HG03175 (cell line): ENCODE measurements at regions not wholly inside any gene's neighbourhood (a gene's known extent, or its start where the extent isn't known, plus 50 kb on each side); places are given as distances from the start of the nearest gene placed in this dataset.
"Not testable (repeated sequence)": the region's sequence is repeated elsewhere in the genome, so short reads cannot be mapped to it uniquely, and the experiment has no call there.

Experiments
- ATAC-seq: cut with Tn5 transposase; IDR thresholded peaks from one replicate; pipeline ENCODE4 v1.9.1; 2021; ENCODE audit warnings: mild to moderate bottlenecking, moderate library complexity; ENCODE audit not compliant: unreplicated experiment

- ATAC-seq = no peak
These were observed 468.9 kb downstream of the GRIA2 start for GRCh38 chr4:157689476-157689875.

GRCh38 chr4:157687971-157688370 is 467.4 kb downstream of the GRIA2 start:
- ATAC-seq = no peak

GRCh38 chr4:157679326-157679725 is 458.8 kb downstream of the GRIA2 start:
- ATAC-seq = not testable (repeated sequence)

DNA sequence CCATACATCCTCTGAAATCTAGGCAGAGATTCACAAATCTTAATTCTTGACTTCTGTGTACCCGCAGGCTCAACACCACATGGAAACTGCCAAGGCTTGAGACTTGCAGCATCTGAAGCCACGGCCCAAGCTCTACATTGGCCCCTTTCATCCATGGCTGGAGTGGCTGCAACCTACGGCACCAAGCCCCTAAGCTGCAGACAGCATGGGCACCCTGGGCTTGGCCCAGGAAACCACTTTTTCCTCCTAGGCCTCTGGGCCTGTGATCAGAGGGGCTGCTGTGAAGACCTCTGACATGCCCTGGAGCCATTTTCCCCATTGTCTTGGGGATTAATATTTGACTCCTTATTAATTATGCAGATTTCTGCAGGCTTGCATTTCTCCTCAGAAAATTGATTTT is 457.9 kb downstream of the GRIA2 start:
- no peak for ATAC-seq

DNA sequence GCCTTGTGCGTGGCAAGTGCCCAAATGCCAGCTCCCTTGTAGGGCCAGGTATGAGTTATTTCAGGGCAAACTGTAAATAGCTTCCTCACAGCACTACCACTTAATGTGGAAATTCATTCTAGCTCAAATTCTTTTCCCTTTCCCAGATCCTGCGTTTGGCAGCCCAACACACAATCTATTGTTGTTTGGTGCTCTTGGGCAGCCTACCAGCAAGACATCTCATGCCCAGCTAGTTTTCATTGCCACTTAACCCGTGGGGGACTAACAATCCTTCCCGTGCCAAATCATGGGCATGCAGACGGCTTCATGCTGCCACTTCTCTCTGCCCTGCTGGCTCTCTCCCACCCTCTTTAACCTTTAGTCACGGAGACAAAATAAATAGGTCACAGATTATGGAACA is 454.2 kb downstream of the GRIA2 start:
- ATAC-seq = no peak

DNA sequence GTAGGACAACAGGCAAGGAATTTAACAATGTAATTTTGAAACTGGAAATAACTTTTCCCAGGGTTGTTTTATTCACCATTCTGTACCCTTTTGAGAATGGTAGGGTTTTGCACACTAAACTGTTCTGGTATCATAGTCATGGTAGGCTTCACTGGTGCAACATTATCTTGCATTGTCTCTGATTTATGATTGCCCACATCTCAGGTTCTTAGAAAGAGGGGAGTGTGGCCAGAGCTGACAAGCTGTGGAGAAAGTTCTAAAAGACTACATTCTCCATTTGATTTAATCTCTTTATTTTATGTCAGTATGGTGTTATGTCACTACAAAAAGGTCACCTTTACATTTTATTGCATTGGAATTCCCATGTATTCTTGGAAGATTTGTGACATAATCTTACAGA is 447.3 kb downstream of the GRIA2 start:
- ATAC-seq = no peak

DNA sequence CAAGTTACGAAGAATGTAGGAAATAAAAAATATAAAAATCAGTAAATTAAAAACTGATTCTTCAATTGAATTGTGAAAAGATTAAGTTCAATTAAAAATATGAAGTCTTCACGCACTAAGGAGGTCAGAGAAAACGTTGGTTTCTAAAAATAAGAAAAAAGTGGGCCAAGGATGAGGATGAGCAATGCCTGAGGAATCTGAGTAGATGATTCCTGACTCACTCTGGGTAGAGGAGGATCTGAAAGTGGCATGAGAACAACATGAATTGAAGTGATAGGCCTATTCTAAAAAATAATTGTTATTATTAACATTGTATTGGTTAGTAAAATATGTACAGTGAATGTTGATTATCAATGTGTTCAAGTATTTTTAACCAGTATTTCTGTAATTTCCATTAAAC is 444.2 kb downstream of the GRIA2 start:
- no peak for ATAC-seq

GRCh38 chr4:157655096-157655809 is 434.7 kb downstream of the GRIA2 start:
- ATAC-seq = no peak

DNA sequence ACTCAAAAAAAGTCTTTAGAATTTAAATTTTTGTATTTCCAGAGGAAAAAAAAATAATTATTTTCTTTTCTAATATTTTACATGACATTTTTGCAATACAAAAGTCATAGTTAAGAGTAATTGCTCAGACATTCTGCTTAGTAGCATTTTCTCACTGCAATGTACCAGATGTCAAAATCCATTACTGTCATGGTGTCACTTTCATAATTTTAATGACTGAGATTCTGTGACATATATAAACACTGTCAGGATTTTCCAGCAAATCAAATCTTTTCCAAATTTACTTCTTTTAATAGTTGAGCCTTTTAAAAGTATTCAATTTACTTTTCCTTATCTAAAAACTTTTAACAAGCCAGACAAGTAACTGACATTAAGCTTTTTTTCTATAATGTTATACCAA is 422.7 kb downstream of the GRIA2 start:
- no peak for ATAC-seq

DNA sequence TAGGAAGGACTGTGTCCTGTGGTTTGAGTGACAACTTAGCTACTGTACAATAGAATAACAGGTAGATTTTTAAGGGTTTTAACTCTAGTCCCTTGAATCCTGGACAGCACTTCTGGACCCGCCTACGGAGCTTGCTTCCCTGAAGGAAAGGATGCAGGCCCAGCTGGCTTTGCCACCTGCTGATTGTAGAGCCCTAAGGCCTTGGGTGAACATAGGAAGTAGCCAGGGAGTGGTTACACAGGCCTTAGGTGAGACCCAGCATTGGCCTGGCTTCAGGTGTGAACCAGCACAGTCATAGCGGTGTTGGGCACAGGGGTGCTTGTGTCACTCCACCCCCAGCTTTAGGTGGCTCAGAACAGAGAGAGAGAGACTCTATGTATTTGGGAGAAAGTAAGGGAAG is 413.5 kb downstream of the GRIA2 start:
- ATAC-seq = no peak

DNA sequence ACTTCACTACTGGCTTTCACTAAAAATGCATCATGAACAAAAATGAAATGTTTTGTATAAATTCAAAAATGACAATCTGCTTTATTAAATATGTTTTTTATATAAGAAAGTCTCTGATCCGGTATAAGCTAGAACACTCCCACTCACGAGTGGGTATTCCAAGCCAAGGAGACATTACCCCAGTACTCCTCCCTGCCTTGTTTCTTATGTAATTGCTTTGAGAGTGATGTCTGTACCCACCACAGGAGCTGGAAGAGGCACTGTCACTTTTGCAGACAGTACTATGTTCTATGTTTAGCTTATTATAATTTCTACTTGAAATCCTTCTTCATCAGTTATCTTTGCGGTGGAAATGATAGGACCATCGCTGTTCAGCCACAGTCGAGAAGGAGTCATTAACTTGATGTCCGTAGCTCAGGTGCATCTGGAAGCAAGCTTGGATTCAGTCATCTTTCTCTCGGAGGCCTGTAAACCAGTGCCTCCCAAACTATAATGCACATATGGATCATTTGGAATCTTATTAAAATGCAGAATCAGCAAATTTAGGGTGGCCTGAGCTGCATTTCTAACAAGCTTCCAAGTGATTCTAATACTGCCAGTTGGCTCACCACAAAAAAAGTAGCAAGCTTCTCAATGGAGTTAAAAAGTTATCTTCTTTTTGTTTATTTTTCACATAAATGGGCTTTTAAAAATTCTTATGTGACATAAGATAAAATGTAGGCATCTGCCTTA is 396.4 kb downstream of the GRIA2 start:
- no peak for ATAC-seq

- ATAC-seq = no peak
These were observed 387.5 kb downstream of the GRIA2 start for GRCh38 chr4:157607996-157608395.

DNA sequence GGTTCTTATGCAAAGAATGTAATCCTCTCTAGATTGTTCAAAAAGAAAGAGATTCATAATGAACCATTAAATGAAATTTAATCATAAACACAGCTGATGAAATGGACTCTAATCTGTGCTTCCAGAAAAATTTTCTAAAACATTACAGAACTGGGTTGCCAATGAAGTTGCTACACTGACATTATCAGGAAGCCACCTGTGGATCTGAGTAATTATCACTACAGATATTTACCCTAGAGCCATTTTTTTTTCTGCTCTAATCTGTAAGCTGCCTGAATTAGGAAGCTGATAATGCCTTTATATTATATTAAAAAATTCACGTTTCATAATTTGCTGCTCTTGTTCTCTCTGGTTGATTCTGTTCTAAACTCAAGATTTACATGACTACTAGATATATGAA is 380.1 kb downstream of the GRIA2 start:
- no peak for ATAC-seq

DNA sequence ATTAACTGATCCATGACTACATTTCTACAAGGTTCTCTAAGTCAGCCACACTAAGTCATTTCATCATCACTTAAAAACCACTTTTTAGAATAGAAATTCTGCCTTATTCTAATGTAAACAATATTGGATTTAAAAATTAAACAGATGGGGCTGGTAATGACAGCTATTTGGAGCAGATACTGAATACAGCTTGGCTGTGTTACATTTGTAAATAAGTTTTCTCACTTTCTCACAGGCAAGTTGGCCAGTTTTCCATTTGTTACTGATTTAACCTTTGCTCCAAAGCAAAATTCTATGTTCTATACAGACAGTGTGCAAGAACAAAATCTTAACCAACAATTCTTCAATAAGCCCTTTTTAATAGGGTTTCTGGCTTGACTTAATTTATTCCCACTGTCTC is 370.7 kb downstream of the GRIA2 start:
- no peak for ATAC-seq

DNA sequence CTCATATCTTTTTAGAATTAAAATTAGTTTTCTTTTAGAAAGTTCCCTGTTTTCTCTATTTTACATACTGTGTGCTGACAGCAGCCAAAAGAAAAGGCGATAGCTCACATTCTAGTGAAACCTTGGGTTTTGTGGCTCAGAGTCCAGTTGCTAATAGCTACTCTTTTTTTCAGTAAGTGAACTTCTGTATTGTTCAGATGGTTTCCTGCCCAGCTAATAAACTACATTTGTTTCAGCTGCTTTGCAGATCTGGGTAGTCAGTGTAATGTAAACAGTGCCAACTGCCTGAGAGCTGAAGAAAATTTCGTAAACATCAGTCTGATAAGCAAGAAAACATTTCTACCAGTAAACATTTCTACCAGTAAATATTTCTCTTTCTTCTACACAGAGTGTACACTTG is 370.2 kb downstream of the GRIA2 start:
- no peak for ATAC-seq

DNA sequence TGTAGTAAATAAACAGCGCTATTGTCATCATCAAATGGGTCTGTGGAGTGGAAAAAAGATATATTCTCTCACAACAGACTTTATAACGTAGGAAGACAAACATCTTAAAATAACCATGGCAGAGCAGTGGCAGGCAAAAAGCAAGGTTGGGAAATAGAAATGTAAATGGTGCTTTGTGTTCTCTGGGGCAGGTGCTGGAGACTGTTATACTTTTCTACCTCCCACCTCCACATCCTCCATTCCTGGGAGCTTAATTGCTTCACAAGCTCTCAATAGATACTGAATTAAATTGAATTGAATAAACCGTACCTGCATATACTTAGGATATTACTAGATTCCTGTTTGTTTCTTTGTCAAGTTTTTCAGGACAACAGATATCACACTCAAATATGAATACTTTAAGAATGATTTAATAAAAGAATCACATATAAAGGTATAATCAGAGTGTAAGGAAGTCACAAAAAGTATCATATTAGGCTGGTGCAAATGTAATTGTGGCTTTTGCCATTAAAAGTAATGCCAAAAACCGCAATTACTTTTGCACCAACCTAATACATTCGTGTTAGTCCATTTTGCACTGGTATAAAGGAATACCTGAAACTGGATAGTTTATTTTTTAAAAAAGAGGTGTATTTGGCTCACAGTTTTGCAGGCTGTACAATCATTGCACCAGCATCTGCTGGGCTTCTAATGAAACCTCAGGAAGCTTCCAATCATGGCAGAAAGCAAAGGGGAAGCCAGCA is 367.3 kb downstream of the GRIA2 start:
- no peak for ATAC-seq

GRCh38 chr4:157582141-157582540 is 361.6 kb downstream of the GRIA2 start:
- no peak for ATAC-seq

- ATAC-seq = no peak
These were observed 356.2 kb downstream of the GRIA2 start for GRCh38 chr4:157576671-157577217.

- no peak for ATAC-seq
These were observed 354.8 kb downstream of the GRIA2 start for GRCh38 chr4:157575339-157575738.

GRCh38 chr4:157574606-157575005 is 354.1 kb downstream of the GRIA2 start:
- ATAC-seq = no peak

- no peak for ATAC-seq
These were observed 352.4 kb downstream of the GRIA2 start for GRCh38 chr4:157572951-157573350.

- no peak for ATAC-seq
These were observed 351.8 kb downstream of the GRIA2 start for GRCh38 chr4:157572284-157572683.
